ENCODE measurements at regions not wholly inside any gene's neighbourhood (a gene's known extent, or its start where the extent isn't known, plus 50 kb on each side); places are given as distances from the start of the nearest gene placed in this dataset.

DNA sequence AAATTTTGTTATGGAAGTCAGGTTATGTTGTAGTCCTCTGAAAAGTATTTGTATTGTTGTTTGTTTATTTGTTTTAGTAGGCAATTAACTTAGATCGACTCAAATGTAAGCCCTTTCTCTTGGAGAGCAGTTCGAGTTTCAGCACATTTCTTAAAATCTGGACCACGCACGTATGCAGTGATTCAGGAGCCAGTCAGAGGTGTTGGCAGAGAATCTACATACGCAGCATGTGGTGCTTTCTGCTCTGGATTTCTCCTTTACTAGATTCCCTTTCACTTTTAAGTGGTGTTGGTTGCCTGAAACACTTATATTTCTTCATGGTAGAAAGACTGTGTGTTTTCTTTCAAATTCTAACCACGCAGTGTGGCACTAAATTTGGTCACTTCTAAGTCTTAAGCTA, 773.9 kb upstream of the LRATD1 start:
- Histone ChIP-seq H2AK5ac (ENCODE audit: low read depth, low read length) (no peak overlapping the region), H4K20me1 (replicated peaks in 1 of 2; ENCODE audit: control insufficient read depth in 1 of 2, insufficient read depth in 2 of 2, low read length in 2 of 2) (no peaks in the 10 kb centered on the region), H3K56ac (replicated peaks; ENCODE audit: insufficient read length, low read depth, low read length) (no peak overlapping the region), H3K27me3 (replicated peaks in 1 of 4; ENCODE audit: control insufficient read depth in 3 of 4, extremely low read depth in 1 of 4, insufficient read depth in 3 of 4, low read length in 3 of 4) (no peaks in the 10 kb centered on the region), H4K8ac (ENCODE audit: extremely low read depth, insufficient read depth, low read length) (no peak overlapping the region), H2BK12ac (ENCODE audit: low read depth, low read length) (no peak overlapping the region), H4K91ac (replicated peaks; ENCODE audit: insufficient read length, low read length) (no peak overlapping the region), H2AFZ (ENCODE audit: low read length) (no peak overlapping the region), H3K18ac (ENCODE audit: extremely low read depth, low read length) (no peak overlapping the region), H3K9me3 (ENCODE audit: insufficient read depth in 2 of 2, low read depth in 1 of 2, low read length in 1 of 2) (no peaks in the 10 kb centered on the region), H3K4me3 (ENCODE audit: extremely low read depth in 1 of 4, insufficient read depth in 2 of 4, low read depth in 3 of 4, low read length in 4 of 4) (no peak overlapping the region), H4K5ac (ENCODE audit: insufficient read length, low read depth, low read length) (no peak overlapping the region), H2BK5ac (ENCODE audit: low read depth, low read length) (no peak overlapping the region), H3K4ac (replicated peaks; ENCODE audit: insufficient read length, low read depth, low read length) (no peak overlapping the region), H2BK120ac (replicated peaks; ENCODE audit: low read depth, low read length) (no peak overlapping the region), H2BK20ac (ENCODE audit: low read length) (no peak overlapping the region), H3K79me2 (ENCODE audit: control insufficient read depth in 1 of 2, insufficient read depth in 2 of 2, low read length in 2 of 2) (no peaks in the 10 kb centered on the region), H3K27ac (ENCODE audit: low read depth, low read length) (no peak overlapping the region), H3K23ac (ENCODE audit: insufficient read length) (no peak overlapping the region), H2BK15ac (ENCODE audit: low read length) (no peak overlapping the region), H3K23me2 (ENCODE audit: low read depth, low read length) (no peaks in the 10 kb centered on the region), H3K4me1 (replicated peaks in 1 of 4; ENCODE audit: control insufficient read depth in 3 of 4, insufficient read depth in 4 of 4, low read length in 3 of 4) (no peaks in the 10 kb centered on the region), H3K9ac (replicated peaks in 1 of 4; ENCODE audit: extremely low read depth in 1 of 4, low read depth in 3 of 4, low read length in 3 of 4) (no peak overlapping the region), H3K4me2 (ENCODE audit: insufficient read depth in 1 of 2, low read depth in 2 of 2, low read length in 2 of 2) (no peak overlapping the region), H3K79me1 (ENCODE audit: low read depth, low read length) (no peaks in the 10 kb centered on the region), H3K14ac (ENCODE audit: insufficient read length) (no peak overlapping the region), H3K36me3 (ENCODE audit: control insufficient read depth in 2 of 4, insufficient read depth in 4 of 4, low read length in 3 of 4) (no peaks in the 10 kb centered on the region)
- WGBS, 2 experiments (ENCODE audit: extremely low coverage in 1 of 2, insufficient coverage in 1 of 2, insufficient read length in 1 of 2, insufficient replicate concordance in 2 of 2, low coverage in 1 of 2, low lambda C conversion rate in 2 of 2, missing lambda C conversion rate in 1 of 2), result 93% methylated on average over 6 of the region's 6 CpGs; no CpG with 5 or more reads in 1 of the 2 experiments
- POLR2A ChIA-PET (ENCODE audit: partially characterized antibody), result no interaction called here
- no peak for FAIRE-seq
- CTCF ChIA-PET (ENCODE audit: partially characterized antibody), result no interaction called here
- DNase-seq (ENCODE audit: low read depth in 1 of 2, low spot score in 2 of 2), result no peak
- no peak for TF ChIP-seq SP1 (IDR thresholded peaks at IDR 0.05; ENCODE audit: low read depth, low read length)
- no peak for TF ChIP-seq MAFK (IDR thresholded peaks at IDR 0.05; ENCODE audit: low read depth, low read length)
- no peak for TF ChIP-seq RNF2 (IDR thresholded peaks at IDR 0.05; ENCODE audit: borderline replicate concordance, low read depth, low read length, missing control alignments, poor library complexity, severe bottlenecking)
- TF ChIP-seq FOSL1 (IDR thresholded peaks at IDR 0.05; ENCODE audit: insufficient read depth, low read depth, low read length), result no peak
- no peak for TF ChIP-seq POU5F1 (IDR thresholded peaks at IDR 0.05; ENCODE audit: low read depth, low read length)
- no peak for TF ChIP-seq CEBPB (IDR thresholded peaks at IDR 0.05; ENCODE audit: low read depth, low read length)
- TF ChIP-seq, protein P1, sequence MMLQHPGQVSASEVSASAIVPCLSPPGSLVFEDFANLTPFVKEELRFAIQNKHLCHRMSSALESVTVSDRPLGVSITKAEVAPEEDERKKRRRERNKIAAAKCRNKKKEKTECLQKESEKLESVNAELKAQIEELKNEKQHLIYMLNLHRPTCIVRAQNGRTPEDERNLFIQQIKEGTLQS (IDR thresholded peaks at IDR 0.05; ENCODE audit: insufficient read depth, low read depth, low read length), result no peak
- TF ChIP-seq CBX5 (IDR thresholded peaks at IDR 0.05; ENCODE audit: low read depth, low read length), result no peak
- TF ChIP-seq JUN (IDR thresholded peaks at IDR 0.05; ENCODE audit: low read depth, low read length), result no peak
- no peak for TF ChIP-seq HDAC6 (IDR thresholded peaks at IDR 0.05; ENCODE audit: low read depth, low read length)
- no peak for TF ChIP-seq YY1 (IDR thresholded peaks at IDR 0.05; ENCODE audit: low read depth, low read length)
- no peak for TF ChIP-seq BRCA1 (IDR thresholded peaks at IDR 0.05; ENCODE audit: low read depth, low read length)
- TF ChIP-seq SRF (IDR thresholded peaks at IDR 0.05; ENCODE audit: low read depth, low read length), result no peak
- no peak for TF ChIP-seq BACH1 (IDR thresholded peaks at IDR 0.05; ENCODE audit: low read length)
- no peak for TF ChIP-seq RFX5 (IDR thresholded peaks at IDR 0.05; ENCODE audit: borderline replicate concordance, low read depth, low read length)
- TF ChIP-seq EZH2 (IDR thresholded peaks at IDR 0.05; ENCODE audit: low read depth, low read length, severe bottlenecking), result no peak

Measured in H1 (cell line).